ENCODE measurements at regions not wholly inside any gene's neighbourhood (a gene's known extent, or its start where the extent isn't known, plus 50 kb on each side); places are given as distances from the start of the nearest gene placed in this dataset.
"Not testable (repeated sequence)": the region's sequence is repeated elsewhere in the genome, so short reads cannot be mapped to it uniquely, and the experiment has no call there.

DNA sequence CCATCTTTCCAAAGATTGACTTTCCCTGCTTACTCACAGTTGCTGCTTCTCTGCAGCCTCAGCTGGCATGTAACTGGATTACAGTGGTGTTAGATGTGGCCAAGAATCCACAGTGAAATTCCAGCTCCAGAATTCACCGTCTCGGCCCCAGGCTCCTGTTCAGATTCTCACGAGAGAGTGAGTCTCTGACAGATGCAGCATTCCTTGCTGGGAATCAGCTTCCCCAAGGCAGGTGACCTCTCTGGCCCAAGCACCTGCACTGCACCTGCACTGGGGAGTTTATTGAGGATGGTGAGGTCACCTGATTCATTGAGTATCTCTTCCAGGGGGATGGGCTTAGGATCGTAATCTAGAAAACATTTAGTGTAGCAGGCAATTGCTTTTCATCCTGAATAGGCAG is 600.5 kb upstream of the RBFOX1 start:
- no peak for DNase-seq (ENCODE audit: low read depth in 2 of 2)

- no peak for DNase-seq (ENCODE audit: low read depth in 2 of 2)
Measured at GRCh38 chr16:6728381-6728780, 604.3 kb upstream of the RBFOX1 start.

GRCh38 chr16:6726621-6727020 is 606.0 kb upstream of the RBFOX1 start:
- no peak for DNase-seq (ENCODE audit: low read depth in 2 of 2)

- no peak for DNase-seq (ENCODE audit: low read depth in 2 of 2)
Measured at GRCh38 chr16:6725634-6726331, 606.9 kb upstream of the RBFOX1 start.

GRCh38 chr16:6725206-6725605 is 607.4 kb upstream of the RBFOX1 start:
- not testable (repeated sequence) for DNase-seq (ENCODE audit: low read depth in 2 of 2)

GRCh38 chr16:6722786-6723185 is 609.9 kb upstream of the RBFOX1 start:
- no peak for DNase-seq (ENCODE audit: low read depth in 2 of 2)

DNA sequence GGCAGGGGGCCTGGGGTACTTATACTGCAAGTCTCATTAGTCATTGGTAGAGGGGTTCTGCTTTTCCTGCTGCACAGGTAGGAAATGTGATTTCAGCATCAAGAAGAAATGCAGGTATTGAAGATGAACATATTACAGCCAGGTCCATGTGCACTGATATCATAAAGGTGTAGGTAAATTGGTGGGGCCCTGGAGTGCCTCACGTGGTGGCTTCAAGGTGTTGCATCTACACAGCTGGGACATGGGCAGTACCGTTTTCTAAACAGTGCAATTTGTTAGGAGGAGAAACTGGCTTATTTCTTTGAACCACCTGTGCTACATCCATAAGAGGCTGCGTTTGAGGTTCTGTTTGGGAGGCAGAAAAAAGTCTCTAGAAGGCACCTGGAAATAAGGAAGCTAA is 618.1 kb upstream of the RBFOX1 start:
- no peak for DNase-seq (ENCODE audit: low read depth in 2 of 2)

DNA sequence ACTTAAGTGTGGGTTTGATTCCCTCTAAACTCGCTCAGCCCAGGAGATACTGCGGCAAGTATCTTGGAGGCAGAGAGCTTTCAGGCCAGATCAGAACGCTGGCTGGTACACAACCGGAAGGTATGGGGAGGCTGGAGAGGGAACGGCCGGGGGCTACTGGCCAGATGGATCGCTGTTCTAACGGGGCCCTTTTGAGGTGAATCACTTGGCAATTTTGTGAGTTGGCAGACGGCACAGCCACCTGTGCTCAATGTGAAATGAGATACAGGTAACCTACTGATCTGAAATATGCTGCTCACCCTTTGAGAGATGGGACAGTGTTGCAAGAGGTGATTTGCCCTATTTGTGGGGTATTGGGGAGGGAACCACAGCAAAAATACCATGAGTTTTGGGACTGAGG is 622.9 kb upstream of the RBFOX1 start:
- DNase-seq (ENCODE audit: low read depth in 2 of 2): no peak

GRCh38 chr16:6708576-6709215 is 623.9 kb upstream of the RBFOX1 start:
- DNase-seq (ENCODE audit: low read depth in 2 of 2): no peak

- DNase-seq (ENCODE audit: low read depth in 2 of 2): no peak
Measured at GRCh38 chr16:6704306-6704930, 628.2 kb upstream of the RBFOX1 start.

GRCh38 chr16:6701096-6701495 is 631.5 kb upstream of the RBFOX1 start:
- DNase-seq (ENCODE audit: low read depth in 2 of 2): no peak

DNA sequence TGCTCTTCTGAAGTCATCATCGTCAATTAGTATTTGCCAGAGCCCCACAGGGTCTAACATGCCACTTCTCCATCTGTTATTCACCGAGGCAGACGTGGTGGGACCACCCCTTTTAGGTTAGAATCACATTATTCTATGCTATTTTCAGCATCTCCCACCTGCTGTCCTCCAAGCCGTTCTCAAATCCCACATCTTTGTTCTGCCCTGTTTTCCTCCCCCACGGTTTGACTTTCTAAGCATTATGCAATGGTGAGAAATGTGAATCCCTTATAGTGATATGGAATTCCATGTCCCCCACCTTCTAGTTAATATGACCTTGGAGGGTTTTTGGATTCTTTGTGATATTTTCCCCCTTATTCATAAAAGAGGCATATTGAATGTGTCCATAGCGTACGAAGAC is 634.1 kb upstream of the RBFOX1 start:
- no peak for DNase-seq (ENCODE audit: low read depth in 2 of 2)

GRCh38 chr16:6695666-6696065 is 637.0 kb upstream of the RBFOX1 start:
- DNase-seq (ENCODE audit: low read depth in 2 of 2): no peak

GRCh38 chr16:6694636-6695035 is 638.0 kb upstream of the RBFOX1 start:
- no peak for DNase-seq (ENCODE audit: low read depth in 2 of 2)

DNA sequence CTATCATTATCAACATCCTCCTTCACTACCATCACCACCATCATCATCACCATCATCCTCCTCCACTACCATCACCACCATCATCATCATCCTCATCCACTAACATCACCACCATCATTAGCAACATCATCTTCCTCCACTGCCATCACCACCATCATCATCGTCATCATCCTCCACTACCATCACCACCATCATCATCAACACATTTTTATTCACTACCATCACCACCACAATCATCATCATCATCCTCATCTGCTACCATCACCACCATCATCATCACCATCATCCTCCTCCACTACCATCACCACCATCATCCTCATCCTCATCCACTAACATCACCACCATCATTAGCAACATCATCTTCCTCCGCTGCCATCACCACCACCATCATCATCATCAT is 639.2 kb upstream of the RBFOX1 start:
- not testable (repeated sequence) for DNase-seq (ENCODE audit: low read depth in 2 of 2)

GRCh38 chr16:6692874-6693273 is 639.8 kb upstream of the RBFOX1 start:
- no peak for DNase-seq (ENCODE audit: low read depth in 2 of 2)

DNA sequence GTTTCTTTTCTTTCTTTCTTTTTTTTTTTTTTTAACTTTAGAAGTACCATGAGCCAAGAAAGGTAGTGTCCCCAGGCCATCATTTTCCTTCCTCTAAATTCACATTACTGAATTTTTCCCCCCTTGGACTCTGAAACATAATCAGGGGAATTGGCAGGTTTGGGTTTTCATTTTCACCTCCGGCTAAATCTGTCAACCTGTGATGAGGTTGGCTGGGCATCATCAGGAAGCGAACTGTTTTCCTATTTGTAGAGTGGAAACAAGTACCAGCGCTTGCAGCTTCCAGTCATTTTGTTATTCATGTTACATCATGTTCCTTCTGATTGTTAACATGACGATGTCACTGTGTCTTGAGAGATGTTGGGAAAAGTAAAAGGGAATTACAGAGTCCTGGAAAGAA is 641.9 kb upstream of the RBFOX1 start:
- no peak for DNase-seq (ENCODE audit: low read depth in 2 of 2)

DNA sequence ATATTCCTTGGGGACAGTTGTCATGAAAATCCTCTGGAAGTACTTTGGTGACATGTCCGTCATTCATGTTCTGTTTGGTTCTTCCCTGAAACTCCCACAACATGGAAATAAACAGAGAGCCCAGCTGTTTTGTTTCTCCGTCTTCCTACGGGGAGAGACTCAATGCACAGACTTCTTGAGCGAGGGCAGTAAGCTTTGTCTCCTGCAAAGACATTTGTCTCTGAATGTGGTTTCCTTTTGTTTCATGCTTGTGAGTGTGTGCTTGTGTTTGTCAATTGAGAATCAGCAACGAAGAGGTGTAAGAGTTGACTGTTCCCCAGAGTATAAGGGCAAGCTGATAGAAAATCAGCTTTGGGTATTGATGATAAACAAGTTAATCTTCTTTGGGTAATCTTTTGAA is 643.0 kb upstream of the RBFOX1 start:
- no peak for DNase-seq (ENCODE audit: low read depth in 2 of 2)

DNA sequence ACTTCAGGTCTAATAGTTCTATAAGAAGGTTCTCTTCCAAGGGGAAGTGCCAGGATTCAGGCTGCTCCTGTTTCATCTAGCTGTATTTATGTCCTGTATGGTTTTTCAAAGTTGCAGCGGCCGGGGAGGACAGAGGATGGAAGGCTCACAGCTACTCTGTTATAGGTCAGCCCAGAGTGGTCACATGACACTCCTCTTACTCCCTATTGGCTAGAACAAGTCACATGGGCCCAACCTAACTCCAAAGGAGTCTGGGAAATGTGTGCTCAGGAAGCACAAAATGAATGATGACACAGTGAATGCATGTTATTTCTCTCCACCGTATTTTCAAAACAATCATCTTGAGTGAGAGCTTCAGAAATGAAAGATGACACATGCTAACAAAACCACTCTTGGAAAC is 645.1 kb upstream of the RBFOX1 start:
- DNase-seq (ENCODE audit: low read depth in 2 of 2): no peak

DNA sequence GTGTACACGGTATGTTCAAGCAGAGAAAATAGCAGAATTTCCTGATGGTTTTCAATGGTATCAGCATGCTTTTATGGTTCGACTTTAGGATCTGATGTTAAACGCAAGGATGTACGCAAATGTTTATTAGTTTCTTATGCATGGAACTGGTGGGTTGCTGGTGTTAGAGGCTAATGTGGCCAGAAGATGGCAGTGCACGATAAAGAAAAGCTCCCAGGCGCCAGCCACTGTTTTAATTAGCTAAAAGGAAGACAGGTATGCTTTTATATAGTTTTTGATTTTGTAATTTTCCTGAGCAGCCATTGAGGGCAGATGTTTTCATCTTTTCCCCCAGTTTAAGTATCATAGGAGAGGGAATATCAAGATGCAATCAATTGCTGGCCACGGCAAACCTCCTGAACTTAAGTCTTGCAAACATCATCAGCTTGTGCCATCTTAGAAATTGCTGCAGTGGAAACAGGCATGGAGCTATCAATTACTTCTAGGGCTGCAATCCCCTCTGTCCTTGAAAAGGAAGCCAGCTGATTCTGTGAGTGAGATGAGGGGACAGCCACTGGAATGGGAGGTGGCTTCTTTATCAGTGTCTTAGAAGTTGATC is 648.5 kb upstream of the RBFOX1 start:
- DNase-seq (ENCODE audit: low read depth in 2 of 2): no peak

DNA sequence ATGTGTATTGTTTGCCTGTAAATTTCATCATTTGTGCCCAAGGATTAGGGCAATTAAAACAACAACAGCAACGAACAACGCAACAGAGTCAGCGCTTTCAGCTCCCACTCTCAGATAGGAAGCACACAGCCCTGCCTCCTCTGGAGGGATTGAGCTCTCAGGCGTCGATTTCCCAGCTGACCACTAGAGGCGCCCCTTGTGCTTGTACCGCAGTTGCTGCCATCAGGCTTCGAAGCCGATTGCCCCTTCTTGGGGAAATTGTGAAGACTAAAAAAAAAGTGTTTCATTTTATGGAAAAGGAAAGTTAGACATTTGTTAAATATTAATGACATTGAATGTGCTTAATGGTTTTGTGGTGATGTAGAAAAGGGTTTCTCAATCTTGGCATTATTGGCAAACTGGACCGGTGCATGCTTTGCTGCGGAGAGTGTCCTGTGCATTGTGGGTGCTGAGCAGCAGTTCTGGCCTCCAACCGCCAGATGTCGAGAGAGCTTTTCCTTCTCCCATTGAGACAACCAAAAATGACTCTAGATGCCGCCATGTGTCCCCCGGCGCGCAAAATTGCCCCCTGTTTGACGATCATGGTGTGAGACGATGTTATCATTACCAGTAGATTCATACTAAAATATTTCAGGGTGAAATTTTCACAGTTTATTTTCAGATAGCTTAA is 650.4 kb upstream of the RBFOX1 start:
- no peak for DNase-seq (ENCODE audit: low read depth in 2 of 2)

GRCh38 chr16:6678586-6678985 is 654.1 kb upstream of the RBFOX1 start:
- DNase-seq (ENCODE audit: low read depth in 2 of 2): no peak

Measured in activated CD8-positive, alpha-beta memory T cell treated with anti-CD3 and anti-CD28 coated beads for 4 hours (primary cell).